Trophoblast cell (in vitro differentiated cells and primary cell): ENCODE measurements at regions not wholly inside any gene's neighbourhood (a gene's known extent, or its start where the extent isn't known, plus 50 kb on each side); places are given as distances from the start of the nearest gene placed in this dataset.
A peak's percentile ranks its signal among the peaks of the same experiment; 100 is the strongest.

ENCODE experiments used
- DNase-seq, 2 donors: peaks; one replicate each; pipeline ENCODE4 v3.0.0-alpha.2; 2016
- H2AFZ ChIP-seq: 2 replicates; pipeline ENCODE4 v1.6.1; 2013; ENCODE audit warnings: low read length, moderate library complexity, mild to moderate bottlenecking; ENCODE audit not compliant: insufficient read depth, poor library complexity
- H2AK5ac ChIP-seq: 2 replicates; pipeline ENCODE4 v1.6.1; 2013; ENCODE audit warnings: mild to moderate bottlenecking, low read length
- H2BK120ac ChIP-seq: 2 replicates; pipeline ENCODE4 v1.6.1; 2013; ENCODE audit warnings: low read length, mild to moderate bottlenecking, moderate library complexity; ENCODE audit not compliant: insufficient read depth, poor library complexity
- H2BK12ac ChIP-seq: 2 replicates; pipeline ENCODE4 v1.6.1; 2013; ENCODE audit warnings: mild to moderate bottlenecking, low read length, moderate library complexity
- H2BK5ac ChIP-seq: 2 replicates; pipeline ENCODE4 v1.6.1; 2013; ENCODE audit warnings: low read length, low read depth, moderate library complexity, mild to moderate bottlenecking; ENCODE audit not compliant: poor library complexity
- H3K14ac ChIP-seq: 2 replicates; pipeline ENCODE4 v1.6.1; 2013; ENCODE audit warnings: mild to moderate bottlenecking, low read length
- H3K18ac ChIP-seq: 2 replicates; pipeline ENCODE4 v1.6.1; 2013; ENCODE audit warnings: mild to moderate bottlenecking, low read length
- H3K23ac ChIP-seq: 2 replicates; pipeline ENCODE4 v1.6.1; 2013; ENCODE audit warnings: low read length
- H3K27ac ChIP-seq: 2 replicates; pipeline ENCODE4 v1.5.1; 2013; ENCODE audit warnings: low read depth, mild to moderate bottlenecking, inconsistent platforms, low read length, moderate library complexity
- H3K27me3 ChIP-seq: 2 replicates; pipeline ENCODE4 v1.6.1; 2013; ENCODE audit warnings: inconsistent platforms, mild to moderate bottlenecking, low read length, moderate library complexity; ENCODE audit not compliant: insufficient read depth
- H3K36me3 ChIP-seq, 2 experiments: 1 replicate in 1 of 2; 2 replicates in 1 of 2; pipeline ENCODE4 v1.6.1; 2013; ENCODE audit warnings: low read length in 2 of 2, mild to moderate bottlenecking in 2 of 2, moderate library complexity in 1 of 2; ENCODE audit not compliant: insufficient read depth in 2 of 2, control insufficient read depth in 1 of 2
- H3K4ac ChIP-seq: 2 replicates; pipeline ENCODE4 v1.6.1; 2013; ENCODE audit warnings: low read depth, mild to moderate bottlenecking, low read length, moderate library complexity
- H3K4me1 ChIP-seq, 2 experiments: 1 replicate in 1 of 2; 2 replicates in 1 of 2; pipeline ENCODE4 v1.6.1; 2013; ENCODE audit warnings: low read length in 2 of 2, mild to moderate bottlenecking in 2 of 2, moderate library complexity in 1 of 2; ENCODE audit not compliant: insufficient read depth in 2 of 2, control insufficient read depth in 1 of 2
- H3K4me2 ChIP-seq: 2 replicates; pipeline ENCODE4 v1.6.1; 2013; ENCODE audit warnings: inconsistent platforms, mild to moderate bottlenecking, low read length, moderate library complexity
- H3K4me3 ChIP-seq: 2 replicates; pipeline ENCODE4 v1.5.1; 2013; ENCODE audit warnings: mild to moderate bottlenecking, low read depth, low read length, inconsistent platforms
- H3K79me1 ChIP-seq: one replicate; pipeline ENCODE4 v1.6.1; 2013; ENCODE audit warnings: low read length
- H3K79me2 ChIP-seq: 2 replicates; pipeline ENCODE4 v1.6.1; 2013; ENCODE audit warnings: low read length, mild to moderate bottlenecking; ENCODE audit not compliant: control insufficient read depth, insufficient read depth, poor library complexity
- H3K9ac ChIP-seq: 2 replicates; pipeline ENCODE4 v1.6.1; 2013; ENCODE audit warnings: mild to moderate bottlenecking, low read length
- H3K9me3 ChIP-seq: 2 replicates; pipeline ENCODE4 v1.6.1; 2013; ENCODE audit warnings: low read depth, mild to moderate bottlenecking, control low read depth, inconsistent platforms, low read length; ENCODE audit not compliant: insufficient read depth
- H4K12ac ChIP-seq: 2 replicates; pipeline ENCODE4 v1.6.1; 2013; ENCODE audit warnings: low read depth, mild to moderate bottlenecking, low read length, moderate library complexity
- H4K8ac ChIP-seq: 2 replicates; pipeline ENCODE4 v1.6.1; 2013; ENCODE audit warnings: low read depth, mild to moderate bottlenecking, low read length, moderate library complexity
- H4K91ac ChIP-seq: one replicate; pipeline ENCODE4 v1.6.1; 2013; ENCODE audit warnings: low read depth, mild to moderate bottlenecking, low read length, moderate library complexity
- WGBS: extraction: QIAGEN DNeasy Blood & Tissue Kit; methylation state at CpG from one replicate; pipeline ENCODE4 v1.1.7; 2013; ENCODE audit warnings: missing lambda C conversion rate; ENCODE audit not compliant: insufficient read length, insufficient coverage; ENCODE audit errors: extremely low coverage; 5-methylcytosine and 5-hydroxymethylcytosine counted together

DNA sequence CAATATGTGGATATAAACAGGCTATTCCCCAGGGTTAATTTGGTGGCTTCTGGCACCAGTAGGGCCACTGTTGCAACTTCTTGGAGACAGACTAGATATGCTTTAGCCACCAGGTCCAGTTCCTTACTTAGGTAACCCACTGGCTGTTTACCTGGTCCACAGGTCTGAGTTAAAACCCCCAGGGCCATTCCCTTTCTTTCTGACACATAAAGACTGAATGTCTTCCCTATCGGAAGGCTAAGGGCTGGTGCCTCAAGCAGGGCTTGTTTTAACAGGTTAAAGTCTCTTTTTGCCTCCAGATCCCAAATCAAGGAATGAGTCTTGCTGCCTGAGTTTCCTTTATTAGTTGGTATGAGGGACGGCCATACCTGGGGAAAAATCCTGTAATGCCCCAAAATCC, 1052.7 kb upstream of the CNTN5 start:
- no peak overlapping the region for H2AK5ac ChIP-seq
- no peak overlapping the region for H2BK120ac ChIP-seq
- no peak overlapping the region for H2AFZ ChIP-seq
- DNase-seq, result peak; percentile 66 to 80
- no peak overlapping the region for H3K4ac ChIP-seq
- H3K23ac ChIP-seq, result no peak overlapping the region
- no peaks in the 10 kb centered on the region for H3K79me2 ChIP-seq
- no peak overlapping the region for H3K14ac ChIP-seq
- no peak overlapping the region for H3K18ac ChIP-seq
- no peaks in the 10 kb centered on the region for H3K36me3 ChIP-seq
- no CpG with 5 or more reads among the region's 2 CpGs for WGBS
- no peaks in the 10 kb centered on the region for H3K9me3 ChIP-seq
- H2BK5ac ChIP-seq, result no peak overlapping the region
- H3K27ac ChIP-seq, result peak overlapping the region; percentile 11
- H3K79me1 ChIP-seq, result peaks cover 2% of the 10 kb centered on the region
- no peak overlapping the region for H3K4me3 ChIP-seq
- no peak overlapping the region for H3K9ac ChIP-seq
- no peak overlapping the region for H2BK12ac ChIP-seq
- H4K8ac ChIP-seq, result no peak overlapping the region
- H3K27me3 ChIP-seq, result no peaks in the 10 kb centered on the region
- H4K91ac ChIP-seq, result no peak overlapping the region
- H4K12ac ChIP-seq, result no peak overlapping the region
- no peak overlapping the region for H3K4me2 ChIP-seq
- H3K4me1 ChIP-seq, result peaks cover 5 to 6% of the 10 kb centered on the region in 2 experiments

DNA sequence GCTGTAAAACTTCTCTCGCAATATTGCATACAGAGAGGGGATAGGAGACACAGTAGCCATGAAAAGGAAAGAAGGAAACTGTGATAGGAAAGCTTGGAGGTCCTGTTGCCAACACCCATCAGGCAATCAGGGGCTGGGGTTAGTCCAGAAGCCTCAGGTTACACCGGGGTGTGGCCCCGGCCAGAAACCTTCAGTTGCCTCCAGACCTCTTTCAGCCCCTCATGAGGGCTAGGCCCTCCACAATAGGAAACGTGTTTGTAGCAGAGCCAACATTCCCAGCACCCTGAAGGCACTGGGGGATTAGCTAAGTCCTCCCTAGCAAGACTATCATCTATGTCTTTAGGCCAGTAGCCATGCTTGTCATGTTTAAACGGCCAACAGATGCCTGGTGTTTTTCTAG, 1048.0 kb upstream of the CNTN5 start:
- WGBS, result no CpG with 5 or more reads among the region's 5 CpGs
- Histone ChIP-seq H3K18ac (no peak overlapping the region), H3K4me2 (no peak overlapping the region), H2AK5ac (no peak overlapping the region), H3K9me3 (no peaks in the 10 kb centered on the region), H3K79me2 (no peaks in the 10 kb centered on the region), H3K27ac (peak overlapping the region; percentile 65), H3K9ac (no peak overlapping the region), H2BK120ac (peak overlapping the region; percentile 72), H2AFZ (peak overlapping the region; percentile 3), H3K4me3 (no peak overlapping the region), H3K79me1 (peaks cover 2% of the 10 kb centered on the region), H4K8ac (no peak overlapping the region), H2BK12ac (peak overlapping the region; percentile 95), H4K91ac (peak overlapping the region; percentile 45), H3K4me1 (peaks cover 7 to 9% of the 10 kb centered on the region in 2 experiments), H4K12ac (no peak overlapping the region), H3K23ac (no peak overlapping the region), H3K4ac (no peak overlapping the region), H2BK5ac (peak overlapping the region; percentile 19), H3K36me3 (no peaks in the 10 kb centered on the region), H3K27me3 (no peaks in the 10 kb centered on the region), H3K14ac (no peak overlapping the region)
- DNase-seq, result no peak

DNA sequence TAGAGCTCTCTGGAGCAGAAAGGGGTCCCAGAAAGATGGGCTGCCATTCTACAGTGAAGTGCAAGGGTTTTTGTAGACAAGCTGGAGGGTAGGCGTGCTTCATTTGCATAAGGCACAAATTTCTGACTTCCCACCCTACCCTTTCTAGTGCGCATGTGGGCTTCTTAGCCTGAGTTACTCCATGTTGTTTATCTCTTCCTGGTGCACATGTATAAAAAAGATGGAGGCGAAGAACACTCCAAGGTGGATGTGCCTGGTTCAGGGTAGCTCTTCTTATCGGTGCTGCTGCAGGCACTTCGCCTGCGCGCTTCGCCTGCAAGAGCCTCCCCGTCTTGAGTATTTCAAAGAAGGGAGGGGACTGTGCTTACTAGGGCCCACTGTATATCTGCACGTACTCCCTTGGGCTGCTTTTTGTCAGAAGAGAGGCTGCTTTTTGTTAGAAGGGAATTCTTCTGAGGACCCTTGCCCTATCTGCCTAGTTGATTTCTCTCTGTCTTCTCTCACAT, 1047.3 kb upstream of the CNTN5 start:
- Histone ChIP-seq H2BK12ac (peak overlapping the region; percentile 77), H3K4me3 (no peak overlapping the region), H3K79me2 (no peaks in the 10 kb centered on the region), H3K79me1 (peaks cover 2% of the 10 kb centered on the region), H2AK5ac (no peak overlapping the region), H4K91ac (peak overlapping the region; percentile 75), H2BK120ac (no peak overlapping the region), H3K9me3 (no peaks in the 10 kb centered on the region), H3K27me3 (no peaks in the 10 kb centered on the region), H2BK5ac (peak overlapping the region; percentile 49), H3K4me1 (peaks cover 7 to 9% of the 10 kb centered on the region in 2 experiments), H3K36me3 (no peaks in the 10 kb centered on the region), H3K4ac (no peak overlapping the region), H4K8ac (no peak overlapping the region), H4K12ac (no peak overlapping the region), H3K14ac (peak overlapping the region; percentile 50), H3K18ac (no peak overlapping the region), H3K4me2 (no peak overlapping the region), H3K9ac (no peak overlapping the region), H3K23ac (no peak overlapping the region), H3K27ac (peak overlapping the region; percentile 65), H2AFZ (no peak overlapping the region)
- no CpG with 5 or more reads among the region's 10 CpGs for WGBS
- DNase-seq, result no peak

DNA sequence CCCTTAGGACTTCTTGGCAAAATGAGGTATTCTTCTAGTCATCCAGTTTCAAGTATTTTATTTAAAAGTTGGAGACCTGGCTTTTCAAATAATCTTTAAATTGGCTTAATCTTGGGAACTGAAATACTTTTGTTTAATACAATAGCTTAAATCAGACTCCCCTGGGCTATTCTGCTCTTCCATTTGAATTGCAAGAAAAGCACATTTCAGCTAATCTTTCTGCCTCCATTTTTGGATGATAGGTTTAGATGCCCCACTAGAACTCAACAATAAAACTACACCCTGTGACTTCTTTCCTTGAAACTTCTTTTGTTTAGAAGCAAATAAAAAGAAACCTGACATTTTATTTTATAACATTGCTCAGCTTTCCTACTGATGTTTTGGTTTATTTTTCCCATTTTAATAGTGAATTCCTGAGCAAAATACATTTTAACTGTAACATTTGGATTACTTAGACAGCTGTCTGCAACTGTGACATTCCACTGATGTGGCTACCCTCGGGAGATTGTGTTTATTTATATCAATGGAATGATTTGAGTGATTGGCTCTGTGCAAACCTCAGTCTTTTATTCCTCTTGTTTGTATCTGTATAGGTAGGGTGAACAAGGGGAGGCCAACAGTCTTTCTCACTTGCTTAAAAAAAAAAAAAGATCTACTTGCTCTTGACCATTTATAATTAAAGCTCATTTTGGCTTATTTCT, 1045.8 kb upstream of the CNTN5 start:
- no peak overlapping the region for H3K4me2 ChIP-seq
- no CpG with 5 or more reads among the region's 1 CpG for WGBS
- no peak overlapping the region for H3K23ac ChIP-seq
- H3K79me2 ChIP-seq, result no peaks in the 10 kb centered on the region
- no peak overlapping the region for H2BK12ac ChIP-seq
- no peak overlapping the region for H3K14ac ChIP-seq
- H3K4me1 ChIP-seq, result peaks cover 7 to 9% of the 10 kb centered on the region in 2 experiments
- no peak for DNase-seq
- no peak overlapping the region for H4K12ac ChIP-seq
- no peak overlapping the region for H2BK5ac ChIP-seq
- no peak overlapping the region for H2BK120ac ChIP-seq
- H3K27ac ChIP-seq, result no peak overlapping the region
- no peaks in the 10 kb centered on the region for H3K9me3 ChIP-seq
- H3K9ac ChIP-seq, result no peak overlapping the region
- no peak overlapping the region for H3K18ac ChIP-seq
- no peaks in the 10 kb centered on the region for H3K27me3 ChIP-seq
- no peak overlapping the region for H4K91ac ChIP-seq
- no peaks in the 10 kb centered on the region for H3K36me3 ChIP-seq
- no peak overlapping the region for H2AFZ ChIP-seq
- peaks cover 2% of the 10 kb centered on the region for H3K79me1 ChIP-seq
- H2AK5ac ChIP-seq, result no peak overlapping the region
- H3K4ac ChIP-seq, result no peak overlapping the region
- no peak overlapping the region for H4K8ac ChIP-seq
- no peak overlapping the region for H3K4me3 ChIP-seq
